ENCODE measurements at regions not wholly inside any gene's neighbourhood (a gene's known extent, or its start where the extent isn't known, plus 50 kb on each side); places are given as distances from the start of the nearest gene placed in this dataset.
A peak's percentile ranks its signal among the peaks of the same experiment; 100 is the strongest.

- DNase-seq = peak; percentile 58
Measured at GRCh38 chr14:32254952-32255679, 52.0 kb upstream of the RNU6-8 start.

- no peak for DNase-seq
Measured at GRCh38 chr14:32255789-32256188, 52.7 kb upstream of the RNU6-8 start.

- DNase-seq = no peak
Measured at GRCh38 chr14:32256576-32256975, 53.5 kb upstream of the RNU6-8 start.

GRCh38 chr14:32258336-32258993 lies 55.4 kb upstream of the RNU6-8 start:
- DNase-seq = no peak

GRCh38 chr14:32259368-32260013 lies 56.4 kb upstream of the RNU6-8 start:
- DNase-seq = peak; percentile 13

- DNase-seq = no peak
Measured at GRCh38 chr14:32263939-32264567, 61.0 kb upstream of the RNU6-8 start.

- DNase-seq = no peak
Measured at GRCh38 chr14:32265584-32265983, 62.5 kb upstream of the RNU6-8 start.

- DNase-seq = no peak
Measured at GRCh38 chr14:32277998-32278397, 51.1 kb upstream of the AKAP6 start.
